ES-I3 (cell line): ENCODE measurements at regions not wholly inside any gene's neighbourhood (a gene's known extent, or its start where the extent isn't known, plus 50 kb on each side); places are given as distances from the start of the nearest gene placed in this dataset.
"Not testable (repeated sequence)": the region's sequence is repeated elsewhere in the genome, so short reads cannot be mapped to it uniquely, and the experiment has no call there.

Experiments
- H3K36me3 ChIP-seq: 2 replicates; pipeline ENCODE4 v1.6.1; 2013; ENCODE audit warnings: mild to moderate bottlenecking, low read length, control low read depth, moderate library complexity; ENCODE audit not compliant: insufficient read depth
- H3K4me1 ChIP-seq: 2 replicates; pipeline ENCODE4 v1.6.1; 2013; ENCODE audit warnings: mild to moderate bottlenecking, control low read depth, low read length; ENCODE audit not compliant: insufficient read depth
- H3K9ac ChIP-seq: 2 replicates; pipeline ENCODE4 v1.6.1; 2013; ENCODE audit warnings: low read depth, mild to moderate bottlenecking, low read length, moderate library complexity
- H3K9me3 ChIP-seq: 2 replicates; pipeline ENCODE4 v1.6.1; 2013; ENCODE audit warnings: mild to moderate bottlenecking, low read length, moderate library complexity; ENCODE audit not compliant: control insufficient read depth, insufficient read depth

DNA sequence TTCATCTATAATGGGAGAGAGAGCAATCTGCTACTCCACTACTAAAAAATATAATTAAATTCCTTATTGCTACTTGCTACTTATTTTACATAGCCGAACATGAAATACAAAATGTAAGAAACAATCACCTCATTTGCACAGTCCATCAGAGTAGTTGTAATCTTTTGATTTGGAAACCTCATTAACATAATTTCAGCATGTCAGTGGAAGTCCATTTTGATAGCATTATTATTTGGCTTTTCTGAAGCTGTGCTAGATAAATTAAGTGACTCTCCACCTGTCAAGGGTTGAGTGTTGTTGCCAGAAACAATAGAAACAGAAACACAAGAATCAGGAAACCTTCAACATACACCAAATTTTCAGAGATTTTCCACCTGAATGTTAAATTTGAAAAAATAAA, 250.0 kb downstream of the RFPL4B start:
- Histone ChIP-seq H3K4me1 (no peaks in the 10 kb centered on the region), H3K9me3 (0 out of 2 replicates have a peak, but pooled peaks cover 4% of the 10 kb centered on the region), H3K36me3 (no peaks in the 10 kb centered on the region), H3K9ac (no peak overlapping the region)

DNA sequence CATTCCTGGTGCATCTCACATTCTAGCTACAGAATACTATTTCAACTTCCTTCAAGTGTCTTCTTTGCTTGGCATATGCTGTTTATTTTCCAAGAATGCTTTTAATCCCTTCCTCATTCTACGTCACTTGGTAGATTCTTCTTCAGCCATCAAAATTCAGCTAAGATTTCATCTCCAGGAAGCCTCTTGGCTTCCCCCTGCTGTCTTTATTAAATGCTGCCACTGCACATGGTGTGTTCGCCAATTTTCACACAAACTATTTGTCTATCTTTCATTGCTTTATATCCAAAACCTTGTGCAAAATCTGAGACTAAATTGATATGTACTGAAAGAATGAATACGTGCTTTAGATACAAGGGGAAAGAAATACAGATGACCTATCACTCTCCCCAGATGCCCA, 253.0 kb downstream of the RFPL4B start:
- Histone ChIP-seq H3K4me1 (no peaks in the 10 kb centered on the region), H3K9me3 (no peaks in the 10 kb centered on the region), H3K36me3 (no peaks in the 10 kb centered on the region), H3K9ac (no peak overlapping the region)

DNA sequence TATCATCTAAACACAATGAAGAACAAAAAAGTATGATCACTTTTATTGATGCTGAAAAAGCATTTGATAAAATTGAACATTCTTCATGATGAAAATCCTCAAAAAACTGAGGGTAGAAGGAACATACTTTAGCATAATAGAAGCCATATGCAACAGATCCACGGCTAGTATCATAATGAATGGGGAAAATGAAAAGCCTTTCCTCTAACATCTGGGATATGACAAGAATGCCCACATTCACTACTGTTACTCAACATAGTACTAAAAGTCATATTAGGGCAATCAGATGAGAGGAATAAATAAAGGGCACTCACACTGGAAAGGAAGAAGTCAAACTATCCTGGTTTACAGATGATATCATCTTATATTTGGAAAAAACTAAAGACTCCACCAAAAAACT, 256.6 kb downstream of the RFPL4B start:
- Histone ChIP-seq H3K36me3 (no peaks in the 10 kb centered on the region), H3K4me1 (no peaks in the 10 kb centered on the region), H3K9me3 (peaks cover 1% of the 10 kb centered on the region), H3K9ac (no peak overlapping the region)

GRCh38 chr6:112606656-112607435, 259.7 kb downstream of the RFPL4B start:
- no peak overlapping the region for H3K9ac ChIP-seq
- peaks cover 8% of the 10 kb centered on the region for H3K9me3 ChIP-seq
- H3K36me3 ChIP-seq, result no peaks in the 10 kb centered on the region
- no peaks in the 10 kb centered on the region for H3K4me1 ChIP-seq

DNA sequence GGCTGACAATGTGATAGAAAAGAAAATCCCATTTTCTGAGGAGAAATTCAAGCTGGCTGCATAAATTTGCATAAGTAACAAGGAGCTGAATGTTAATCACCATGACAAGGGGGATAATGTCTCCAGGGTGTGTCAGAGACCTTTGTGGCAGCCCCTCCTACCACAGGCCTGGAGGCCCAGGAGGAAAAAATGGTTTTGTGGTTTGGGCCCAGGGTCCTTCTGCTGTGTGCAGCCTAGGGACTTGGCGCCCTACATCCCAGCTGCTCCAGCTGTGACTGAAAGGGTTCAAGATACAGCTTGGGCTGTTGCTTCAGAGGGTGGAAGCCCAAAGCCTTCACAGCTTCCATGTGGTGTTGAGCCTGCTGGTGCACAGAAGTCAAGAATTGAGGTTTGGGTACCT, 261.8 kb downstream of the RFPL4B start:
- not testable (repeated sequence) for H3K4me1 ChIP-seq, H3K9me3 ChIP-seq, H3K36me3 ChIP-seq, H3K9ac ChIP-seq

GRCh38 chr6:112613410-112613809, 266.3 kb downstream of the RFPL4B start:
- peaks cover 8% of the 10 kb centered on the region for H3K9me3 ChIP-seq
- no peaks in the 10 kb centered on the region for H3K4me1 ChIP-seq
- H3K36me3 ChIP-seq, result no peaks in the 10 kb centered on the region
- no peak overlapping the region for H3K9ac ChIP-seq

DNA sequence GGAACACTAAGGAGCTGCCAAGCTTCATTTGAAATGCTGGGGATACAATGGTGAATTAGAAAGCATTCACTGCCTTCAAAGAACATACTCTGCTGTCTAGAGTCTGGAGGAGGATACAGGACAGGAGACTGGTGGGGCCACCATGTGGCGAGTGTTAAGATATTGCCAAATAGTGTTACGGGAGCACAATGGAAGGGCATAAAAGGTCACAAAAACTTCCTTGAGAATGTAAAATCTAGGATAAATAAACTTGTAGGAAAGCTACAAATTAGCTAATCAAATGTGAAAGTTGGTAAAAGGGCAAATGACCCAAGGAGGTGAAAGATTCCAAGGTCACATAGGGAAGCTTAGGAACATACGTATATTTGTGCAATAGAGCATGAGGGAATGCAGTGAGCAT, 271.7 kb downstream of the RFPL4B start:
- Histone ChIP-seq H3K9me3 (no peaks in the 10 kb centered on the region), H3K36me3 (no peaks in the 10 kb centered on the region), H3K9ac (no peak overlapping the region), H3K4me1 (peaks cover 7% of the 10 kb centered on the region; the same call in 1 of the 2 replicates)

- H3K9me3 ChIP-seq, result no peaks in the 10 kb centered on the region
- no peak overlapping the region for H3K9ac ChIP-seq
- peaks cover 7% of the 10 kb centered on the region; the same call in 1 of the 2 replicates for H3K4me1 ChIP-seq
- no peaks in the 10 kb centered on the region for H3K36me3 ChIP-seq
Measured at GRCh38 chr6:112620812-112621569, 273.9 kb downstream of the RFPL4B start.

GRCh38 chr6:112622036-112622435, 274.9 kb downstream of the RFPL4B start:
- no peaks in the 10 kb centered on the region for H3K36me3 ChIP-seq
- H3K9me3 ChIP-seq, result no peaks in the 10 kb centered on the region
- H3K4me1 ChIP-seq, result peaks cover 7% of the 10 kb centered on the region; the same call in 1 of the 2 replicates
- H3K9ac ChIP-seq, result no peak overlapping the region

DNA sequence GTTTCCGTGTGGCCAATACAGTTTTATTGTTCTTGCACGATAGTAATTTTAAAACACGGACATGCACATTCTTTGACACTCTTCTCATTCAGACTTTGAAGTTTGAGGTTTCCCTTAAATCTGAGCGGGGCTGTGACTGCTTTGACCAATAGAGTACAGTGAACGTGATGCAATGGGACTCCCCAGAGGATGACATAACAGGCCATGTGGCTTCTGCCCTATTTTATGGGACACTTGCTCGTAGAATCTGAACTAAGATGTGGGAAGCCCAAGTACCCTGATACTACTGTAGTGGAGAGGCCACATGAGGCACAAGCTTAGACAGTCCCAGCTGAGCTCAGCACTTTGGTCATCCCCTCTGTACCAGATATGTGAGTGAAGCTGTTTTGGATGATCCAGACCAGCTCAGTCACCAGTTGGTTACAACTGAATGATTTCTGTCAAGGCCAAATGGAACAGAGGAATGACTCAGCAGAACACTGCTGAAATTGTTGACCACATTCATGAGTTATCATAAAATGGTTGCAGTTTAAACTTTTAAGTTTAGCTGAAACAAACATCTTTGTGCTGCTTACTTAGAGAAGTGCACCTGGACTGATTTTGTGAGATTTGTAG, 279.4 kb downstream of the RFPL4B start:
- no peak overlapping the region for H3K9ac ChIP-seq
- H3K9me3 ChIP-seq, result no peaks in the 10 kb centered on the region
- H3K36me3 ChIP-seq, result no peaks in the 10 kb centered on the region
- peaks cover 7% of the 10 kb centered on the region; the same call in 1 of the 2 replicates for H3K4me1 ChIP-seq

GRCh38 chr6:112634376-112634775, 287.2 kb downstream of the RFPL4B start:
- no peaks in the 10 kb centered on the region for H3K9me3 ChIP-seq
- no peaks in the 10 kb centered on the region for H3K4me1 ChIP-seq
- no peak overlapping the region for H3K9ac ChIP-seq
- H3K36me3 ChIP-seq, result no peaks in the 10 kb centered on the region

DNA sequence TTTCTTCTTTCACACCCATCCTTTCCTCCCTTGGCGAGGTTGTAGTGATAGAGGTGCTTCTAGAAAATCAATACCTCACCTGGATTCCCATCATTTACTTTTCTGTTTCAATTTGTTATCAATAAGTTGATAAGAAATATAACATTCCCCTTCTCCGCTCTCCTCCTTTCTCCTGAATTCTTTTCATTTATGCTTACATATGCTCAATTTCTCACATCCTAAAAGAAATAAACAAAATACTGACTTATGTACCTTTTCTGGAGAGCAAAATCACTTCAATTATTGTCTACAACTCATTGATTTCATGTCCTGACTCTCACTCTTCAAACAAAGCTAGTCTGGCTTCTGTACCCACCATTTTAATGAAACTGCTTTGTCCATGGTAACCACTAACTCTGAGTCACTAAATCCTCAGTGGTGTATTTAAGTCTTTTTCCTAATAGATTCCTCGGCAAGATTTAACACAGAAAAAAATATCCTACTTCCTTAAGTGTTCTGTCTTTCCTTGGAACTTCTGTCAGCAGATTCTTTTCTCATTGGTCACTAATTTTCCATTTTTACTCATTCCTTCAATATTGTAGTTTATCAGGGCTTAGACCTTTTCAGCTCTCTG, 289.6 kb downstream of the RFPL4B start:
- Histone ChIP-seq H3K9ac (no peak overlapping the region), H3K36me3 (no peaks in the 10 kb centered on the region), H3K4me1 (no peaks in the 10 kb centered on the region), H3K9me3 (no peaks in the 10 kb centered on the region)

GRCh38 chr6:112639391-112639831, 292.3 kb downstream of the RFPL4B start:
- no peaks in the 10 kb centered on the region for H3K36me3 ChIP-seq
- H3K9ac ChIP-seq, result no peak overlapping the region
- no peaks in the 10 kb centered on the region for H3K4me1 ChIP-seq
- no peaks in the 10 kb centered on the region for H3K9me3 ChIP-seq

DNA sequence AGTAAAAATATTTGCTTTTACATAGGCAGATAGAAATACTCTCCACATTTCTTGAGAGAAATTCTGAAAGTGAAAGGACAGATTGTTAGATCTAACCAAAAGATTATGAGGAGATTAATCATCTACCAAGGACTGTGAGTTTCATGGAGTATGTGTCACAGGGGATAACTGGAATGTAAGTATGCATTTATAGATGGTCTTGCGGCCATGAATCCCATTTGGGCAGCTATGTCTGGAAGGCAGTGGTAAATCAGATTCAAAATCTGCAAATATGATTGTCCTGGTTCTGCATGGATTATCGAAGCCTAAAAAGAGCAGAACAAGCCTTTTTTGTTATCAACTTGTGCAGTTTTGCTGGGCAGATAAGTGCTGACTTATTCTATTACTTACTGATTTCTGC, 293.8 kb downstream of the RFPL4B start:
- no peaks in the 10 kb centered on the region for H3K4me1 ChIP-seq
- H3K9ac ChIP-seq, result no peak overlapping the region
- no peaks in the 10 kb centered on the region for H3K9me3 ChIP-seq
- H3K36me3 ChIP-seq, result no peaks in the 10 kb centered on the region
